MM.1S (cell line): ENCODE measurements at regions not wholly inside any gene's neighbourhood (a gene's known extent, or its start where the extent isn't known, plus 50 kb on each side); places are given as distances from the start of the nearest gene placed in this dataset.
A peak's percentile ranks its signal among the peaks of the same experiment; 100 is the strongest.

Experiments
- DNase-seq: peaks from one replicate; pipeline ENCODE4 v3.0.0-alpha.2; 2015
- H2AFZ ChIP-seq: fragments of 300-600 bp; sonication (generic); 2 replicates; pipeline ENCODE4 v1.6.0; 2016; ENCODE audit warnings: antibody characterized with exemption, low read length
- H3F3A ChIP-seq: fragments of 300-600 bp; sonication (generic); 2 replicates; pipeline ENCODE4 v1.6.1; 2016; ENCODE audit warnings: mild to moderate bottlenecking, antibody characterized with exemption, low read length, moderate library complexity, mixed read lengths; ENCODE audit not compliant: insufficient read depth
- H3K27ac ChIP-seq: fragments of 300-600 bp; sonication (generic); 2 replicates; pipeline ENCODE4 v1.5.1; 2016; ENCODE audit warnings: mild to moderate bottlenecking, low read length
- H3K27me3 ChIP-seq: fragments of 300-600 bp; sonication (generic); replicated peaks from 2 replicates; pipeline ENCODE4 v1.6.0; 2016; ENCODE audit warnings: low read length; ENCODE audit not compliant: insufficient read depth
- H3K36me3 ChIP-seq: fragments of 300-600 bp; sonication (generic); replicated peaks from 2 replicates; pipeline ENCODE4 v1.6.1; 2016; ENCODE audit warnings: mild to moderate bottlenecking, low read length, mixed read lengths; ENCODE audit not compliant: insufficient read depth
- H3K4me1 ChIP-seq: fragments of 300-600 bp; sonication (generic); 2 replicates; pipeline ENCODE4 v1.6.1; 2016; ENCODE audit warnings: low read length, mixed read lengths
- H3K4me2 ChIP-seq: fragments of 300-600 bp; sonication (generic); 2 replicates; pipeline ENCODE4 v1.6.0; 2016; ENCODE audit warnings: low read depth, low read length
- H3K4me3 ChIP-seq: fragments of 300-600 bp; sonication (generic); 2 replicates; pipeline ENCODE4 v1.5.1; 2016; ENCODE audit warnings: low read length, mixed read lengths
- H3K79me2 ChIP-seq: fragments of 300-600 bp; sonication (generic); 2 replicates; pipeline ENCODE4 v1.6.1; 2016; ENCODE audit warnings: mixed run types, low read length, mixed read lengths
- H3K9ac ChIP-seq: fragments of 300-600 bp; sonication (generic); 2 replicates; pipeline ENCODE4 v1.6.1; 2016; ENCODE audit warnings: low read length, mixed read lengths
- H3K9me2 ChIP-seq: fragments of 300-600 bp; sonication (generic); replicated peaks from 2 replicates; pipeline ENCODE4 v1.6.1; 2016; ENCODE audit warnings: mild to moderate bottlenecking, low read length, mixed read lengths; ENCODE audit not compliant: insufficient read depth
- H3K9me3 ChIP-seq: fragments of 300-600 bp; sonication (generic); replicated peaks from 2 replicates; pipeline ENCODE4 v1.6.1; 2016; ENCODE audit warnings: mild to moderate bottlenecking, low read length, mixed read lengths; ENCODE audit not compliant: insufficient read depth
- H4K20me1 ChIP-seq: fragments of 300-600 bp; sonication (generic); 2 replicates; pipeline ENCODE4 v1.6.1; 2016; ENCODE audit warnings: mild to moderate bottlenecking, low read length, moderate library complexity, mixed read lengths; ENCODE audit not compliant: insufficient read depth
- EZH2 ChIP-seq: fragments of 300-600 bp; sonication (generic); optimal IDR thresholded peaks from 2 replicates; pipeline ENCODE3; 2017; ENCODE audit warnings: low read depth, mild to moderate bottlenecking, antibody characterized with exemption, low read length, mixed read lengths
- EZH2phosphoT487 ChIP-seq: fragments of 300-600 bp; sonication (generic); IDR thresholded peaks from 2 replicates; pipeline ENCODE4 v1.6.1; 2018; ENCODE audit warnings: antibody characterized with exemption, low read length
- TF ChIP-seq, protein P1 (sequence below): fragments of 300-600 bp; sonication (generic); IDR thresholded peaks from 2 replicates; pipeline ENCODE4 v1.5.1; 2016; ENCODE audit warnings: antibody characterized with exemption, low read length, mixed read lengths

DNA sequence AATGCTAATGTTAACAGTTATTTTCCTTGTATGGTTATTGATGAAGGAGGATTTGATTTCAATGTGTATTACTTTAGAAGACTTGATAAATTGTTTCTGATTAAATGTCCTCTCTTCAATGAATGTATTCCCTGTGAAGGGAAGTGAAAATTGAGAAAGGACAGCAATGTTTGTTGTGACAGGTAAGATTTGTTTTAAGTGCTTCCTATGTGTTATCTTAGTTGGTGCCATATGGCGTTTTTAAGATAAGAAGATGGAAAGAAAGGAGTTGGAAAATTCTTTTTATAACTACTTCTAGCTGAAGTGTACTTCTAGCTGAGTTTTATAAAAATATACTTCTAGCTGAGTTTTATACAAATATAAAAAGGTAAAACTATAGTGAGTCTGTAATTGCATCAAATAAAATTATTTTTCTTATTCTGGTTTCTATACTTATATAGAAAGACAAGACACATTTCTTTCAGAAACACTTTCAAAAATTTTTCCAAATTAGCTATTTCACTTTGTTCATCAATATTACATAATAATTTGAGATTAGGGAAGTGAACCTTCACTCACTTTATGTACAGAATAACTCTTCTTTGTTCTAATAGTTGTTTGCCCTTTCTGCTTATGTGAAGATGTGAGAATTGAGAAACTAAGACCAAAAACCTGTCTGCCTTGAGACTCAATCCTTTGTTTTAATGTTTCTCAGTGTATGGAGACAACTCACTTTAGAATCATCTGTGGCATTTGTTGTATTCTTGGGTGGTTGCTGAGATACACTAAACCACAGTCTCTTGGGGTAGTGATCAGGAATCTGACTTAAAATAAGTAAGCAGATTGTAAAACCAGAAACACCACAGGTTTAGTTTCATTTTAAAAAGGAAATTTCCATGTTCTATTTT lies 382.9 kb upstream of the B3GALT2 start:
- Histone ChIP-seq H3K36me3 (no peaks in the 10 kb centered on the region), H3K9ac (no peak overlapping the region), H3K79me2 (no peaks in the 10 kb centered on the region), H4K20me1 (no peaks in the 10 kb centered on the region), H3K27ac (0 out of 2 replicates have a peak overlapping the region, but pooled peaks have one; percentile 2), H3F3A (no peaks in the 10 kb centered on the region), H3K9me2 (no peaks in the 10 kb centered on the region), H3K4me3 (no peak overlapping the region), H3K4me1 (peaks cover 7% of the 10 kb centered on the region; the same call in 1 of the 2 replicates), H3K27me3 (no peaks in the 10 kb centered on the region), H2AFZ (no peak overlapping the region), H3K4me2 (no peak overlapping the region), H3K9me3 (no peaks in the 10 kb centered on the region)
- TF ChIP-seq, protein P1, sequence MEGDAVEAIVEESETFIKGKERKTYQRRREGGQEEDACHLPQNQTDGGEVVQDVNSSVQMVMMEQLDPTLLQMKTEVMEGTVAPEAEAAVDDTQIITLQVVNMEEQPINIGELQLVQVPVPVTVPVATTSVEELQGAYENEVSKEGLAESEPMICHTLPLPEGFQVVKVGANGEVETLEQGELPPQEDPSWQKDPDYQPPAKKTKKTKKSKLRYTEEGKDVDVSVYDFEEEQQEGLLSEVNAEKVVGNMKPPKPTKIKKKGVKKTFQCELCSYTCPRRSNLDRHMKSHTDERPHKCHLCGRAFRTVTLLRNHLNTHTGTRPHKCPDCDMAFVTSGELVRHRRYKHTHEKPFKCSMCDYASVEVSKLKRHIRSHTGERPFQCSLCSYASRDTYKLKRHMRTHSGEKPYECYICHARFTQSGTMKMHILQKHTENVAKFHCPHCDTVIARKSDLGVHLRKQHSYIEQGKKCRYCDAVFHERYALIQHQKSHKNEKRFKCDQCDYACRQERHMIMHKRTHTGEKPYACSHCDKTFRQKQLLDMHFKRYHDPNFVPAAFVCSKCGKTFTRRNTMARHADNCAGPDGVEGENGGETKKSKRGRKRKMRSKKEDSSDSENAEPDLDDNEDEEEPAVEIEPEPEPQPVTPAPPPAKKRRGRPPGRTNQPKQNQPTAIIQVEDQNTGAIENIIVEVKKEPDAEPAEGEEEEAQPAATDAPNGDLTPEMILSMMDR: no peak
- TF ChIP-seq EZH2phosphoT487 (no peak), EZH2 (no peak)
- DNase-seq: peak; percentile 62

- no peaks in the 10 kb centered on the region for H3K79me2 ChIP-seq
- H4K20me1 ChIP-seq: no peaks in the 10 kb centered on the region
- no peaks in the 10 kb centered on the region for H3K36me3 ChIP-seq
- H3K9me2 ChIP-seq: no peaks in the 10 kb centered on the region
- H3K4me3 ChIP-seq: no peak overlapping the region
- TF ChIP-seq EZH2 (no peak), EZH2phosphoT487 (no peak)
- TF ChIP-seq, protein P1: no peak
- H3K4me2 ChIP-seq: no peak overlapping the region
- no peak overlapping the region for H2AFZ ChIP-seq
- no peak overlapping the region for H3K27ac ChIP-seq
- no peaks in the 10 kb centered on the region for H3F3A ChIP-seq
- no peaks in the 10 kb centered on the region for H3K27me3 ChIP-seq
- no peak overlapping the region for H3K9ac ChIP-seq
- no peak for DNase-seq
- peaks cover 7% of the 10 kb centered on the region; the same call in 1 of the 2 replicates for H3K4me1 ChIP-seq
- H3K9me3 ChIP-seq: no peaks in the 10 kb centered on the region
These were observed 382.1 kb upstream of the B3GALT2 start for GRCh38 chr1:193568512-193568911.

DNA sequence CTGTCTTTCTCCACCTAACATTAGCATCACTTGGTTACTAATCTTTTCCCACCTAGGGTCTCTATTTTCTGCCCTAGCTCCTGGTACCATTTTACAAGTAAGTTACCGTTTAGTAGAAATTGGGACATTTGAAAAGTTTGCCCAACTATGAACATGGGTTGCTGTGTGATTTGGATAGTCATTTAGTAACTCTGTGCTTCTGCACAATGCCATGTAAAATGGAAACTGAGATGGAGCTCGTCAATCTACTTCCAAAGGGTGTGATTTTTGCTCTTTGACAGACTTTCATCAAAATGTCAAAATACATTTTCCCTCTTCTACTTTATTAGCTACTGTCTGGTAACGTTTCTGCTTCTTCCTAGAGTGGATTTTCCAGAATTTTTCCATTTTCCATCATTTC lies 381.5 kb upstream of the B3GALT2 start:
- Histone ChIP-seq H3K9ac (no peak overlapping the region), H3K4me1 (peaks cover 7% of the 10 kb centered on the region; the same call in 1 of the 2 replicates), H3F3A (no peaks in the 10 kb centered on the region), H3K36me3 (no peaks in the 10 kb centered on the region), H3K4me3 (no peak overlapping the region), H3K9me2 (no peaks in the 10 kb centered on the region), H3K4me2 (no peak overlapping the region), H3K9me3 (no peaks in the 10 kb centered on the region), H3K27ac (no peak overlapping the region), H2AFZ (no peak overlapping the region), H3K79me2 (no peaks in the 10 kb centered on the region), H4K20me1 (no peaks in the 10 kb centered on the region), H3K27me3 (no peaks in the 10 kb centered on the region)
- no peak for DNase-seq
- no peak for TF ChIP-seq EZH2
- no peak for TF ChIP-seq EZH2phosphoT487
- TF ChIP-seq, protein P1: no peak
